GM12878 (cell line): ENCODE measurements at regions not wholly inside any gene's neighbourhood (a gene's known extent, or its start where the extent isn't known, plus 50 kb on each side); places are given as distances from the start of the nearest gene placed in this dataset.

Experiments
- ATAC-seq: fragments of 200-7000 bp; cut with Tn5 transposase; 3 replicates; pipeline ENCODE4 v1.9.1; 2020; ENCODE audit warnings: mild to moderate bottlenecking, moderate library complexity
- BruUV-seq: library from RNA; stranded (reverse); fragments of 400-500 nt; replicated peaks from 2 replicates; lab custom pipeline; 2021; lab: Mats Ljungman, UMichigan
- CTCF ChIA-PET: fragments of 300-600 bp; sonication (Branson Sonifier 250); formaldehyde crosslinking; extraction: SDS; loops from one replicate; lab custom pipeline; 2021; ENCODE audit warnings: inconsistent platforms; lab: Yijun Ruan, JAX
- POLR2A ChIA-PET: fragments of 350-600 bp; formaldehyde crosslinking; extraction: SDS; loops from one replicate; lab custom pipeline; 2021; ENCODE audit warnings: inconsistent platforms; lab: Charles Lee
- RAD21 ChIA-PET: fragments of 300-600 bp; sonication (Branson Sonifier 250); formaldehyde crosslinking; loops from one replicate; lab custom pipeline; 2023; ENCODE audit warnings: antibody characterized with exemption; ENCODE audit not compliant: unreplicated experiment; lab: Charles Lee
- SMC1A ChIA-PET: fragments of 300-600 bp; sonication (Branson Sonifier 250); formaldehyde crosslinking; loops from one replicate; lab custom pipeline; 2023; ENCODE audit not compliant: unreplicated experiment, uncharacterized antibody; lab: Charles Lee
- DNase-seq: peaks from one replicate; pipeline ENCODE4 v3.0.0-alpha.2; 2011; ENCODE audit warnings: low read depth, low spot score
- FAIRE-seq: peaks from 3 replicates; lab custom pipeline; 2011; peaks lifted over from hg19 to GRCh38; lab: Jason Lieb, UNC
- H2AFZ ChIP-seq: 2 replicates; pipeline ENCODE4 v1.6.0; 2011; ENCODE audit warnings: low read depth, low read length, control low read depth; ENCODE audit not compliant: control insufficient read depth
- H3K27ac ChIP-seq: 2 replicates; pipeline ENCODE4 v1.5.1; 2011; ENCODE audit warnings: control low read depth; ENCODE audit not compliant: control insufficient read depth, insufficient read depth
- H3K27me3 ChIP-seq, 2 experiments: replicated peaks in 1 of 2; 2 replicates each; pipeline versions ENCODE4 v1.6.0 to v1.6.1; 2011; ENCODE audit warnings: low read length in 1 of 2; ENCODE audit not compliant: control insufficient read depth in 2 of 2, insufficient read depth in 2 of 2
- H3K36me3 ChIP-seq, 2 experiments: 2 replicates each; pipeline ENCODE4 v1.5.1; 2011; ENCODE audit warnings: low read length in 1 of 2; ENCODE audit not compliant: control insufficient read depth in 2 of 2, insufficient read depth in 2 of 2
- H3K4me1 ChIP-seq: 2 replicates; pipeline ENCODE4 v1.6.1; 2011; ENCODE audit warnings: mild to moderate bottlenecking, low read length, moderate library complexity, mixed read lengths; ENCODE audit not compliant: control insufficient read depth, insufficient read depth
- H3K4me2 ChIP-seq: 2 replicates; pipeline ENCODE4 v1.6.0; 2011; ENCODE audit warnings: control low read depth; ENCODE audit not compliant: control insufficient read depth, insufficient read depth
- H3K4me3 ChIP-seq: fragments of 200-600 bp; sonication (generic); 2 replicates; pipeline ENCODE4 v1.5.1; 2016
- H3K79me2 ChIP-seq: 2 replicates; pipeline ENCODE4 v1.6.0; 2011; ENCODE audit warnings: low read length; ENCODE audit not compliant: control insufficient read depth, insufficient read depth
- H3K9ac ChIP-seq: 2 replicates; pipeline ENCODE4 v1.8.0; 2011; ENCODE audit warnings: low read length, control low read depth, mixed read lengths; ENCODE audit not compliant: control insufficient read depth, insufficient read depth
- H3K9me3 ChIP-seq: replicated peaks from 3 replicates; pipeline ENCODE4 v1.5.1; 2011; ENCODE audit warnings: mild to moderate bottlenecking, low read length; ENCODE audit not compliant: control insufficient read depth, insufficient read depth
- H4K20me1 ChIP-seq: 2 replicates; pipeline ENCODE4 v1.6.0; 2011; ENCODE audit not compliant: control insufficient read depth, insufficient read depth
- ATF7 ChIP-seq: fragments of 450-650 bp; IDR thresholded peaks from 2 replicates; pipeline ENCODE4 v1.6.1; 2016; ENCODE audit warnings: low read depth, mild to moderate bottlenecking
- EED ChIP-seq: sonication (generic); IDR thresholded peaks from 2 replicates; pipeline ENCODE4 v1.6.1; 2016; ENCODE audit warnings: antibody characterized with exemption, low read depth
- IKZF2 ChIP-seq, 2 experiments: fragments of 450-650 bp; IDR thresholded peaks; 2 replicates each; pipeline ENCODE4 v1.6.1; 2017; ENCODE audit warnings: mild to moderate bottlenecking in 2 of 2, moderate library complexity in 2 of 2
- IRF4 ChIP-seq: IDR thresholded peaks from 2 replicates; pipeline ENCODE4 v1.6.1; 2011; ENCODE audit warnings: low read depth, low read length
- MTA2 ChIP-seq: fragments of 450-650 bp; IDR thresholded peaks from 2 replicates; pipeline ENCODE4 v1.6.1; 2016; ENCODE audit warnings: low read depth, mild to moderate bottlenecking, moderate library complexity
- NRF1 ChIP-seq: conservative IDR thresholded peaks from 2 replicates; pipeline ENCODE4 v1.6.1; 2011; ENCODE audit warnings: mild to moderate bottlenecking, low read depth, low read length, improper control_type of control experiment
- POU2F2 ChIP-seq: IDR thresholded peaks from 3 replicates; pipeline ENCODE4 v1.6.1; 2011; ENCODE audit warnings: low read depth, mild to moderate bottlenecking, low read length, borderline replicate concordance
- SIX5 ChIP-seq: IDR thresholded peaks from 2 replicates; pipeline ENCODE4 v1.6.1; 2011; ENCODE audit warnings: mild to moderate bottlenecking, low read depth, low read length, moderate library complexity; ENCODE audit not compliant: severe bottlenecking
- SMARCA5 ChIP-seq: fragments of 450-650 bp; IDR thresholded peaks from 2 replicates; pipeline ENCODE4 v1.6.1; 2017; ENCODE audit warnings: mild to moderate bottlenecking
- WGBS: methylation state at CpG from one replicate; pipeline ENCODE4 v1.1.6; 2016; ENCODE audit warnings: low lambda C conversion rate; ENCODE audit not compliant: insufficient replicate concordance, insufficient coverage; ENCODE audit errors: missing lambda C conversion rate; 5-methylcytosine and 5-hydroxymethylcytosine counted together
- in situ Hi-C: fragments of 300-500 bp; cut with MboI; formaldehyde crosslinking; loops from 9 replicates; pipeline ENCODE4 v1.14.3; 2018; ENCODE audit warnings: mixed read lengths
- intact Hi-C: fragments of 100-400 bp; cut with micrococcal nuclease; formaldehyde crosslinking; loops from one replicate; pipeline ENCODE4 v1.14.2; 2022; ENCODE audit not compliant: unreplicated experiment
- TF ChIP-seq, protein P1 (sequence below): fragments of 450-650 bp; IDR thresholded peaks from 2 replicates; pipeline ENCODE4 v1.6.1; 2016; ENCODE audit warnings: mild to moderate bottlenecking
- TF ChIP-seq, protein P2 (sequence below): fragments of 450-650 bp; IDR thresholded peaks from 2 replicates; pipeline ENCODE4 v1.6.1; 2017; ENCODE audit warnings: borderline replicate concordance
- TF ChIP-seq, protein P3 (sequence below): fragments of 450-650 bp; IDR thresholded peaks from 2 replicates; pipeline ENCODE4 v1.6.1; 2016; ENCODE audit warnings: mild to moderate bottlenecking
- TF ChIP-seq, protein P4 (sequence below): fragments of 450-650 bp; IDR thresholded peaks from 2 replicates; pipeline ENCODE4 v1.6.1; 2018; ENCODE audit warnings: mild to moderate bottlenecking, low read depth, moderate library complexity; ENCODE audit not compliant: partially characterized antibody
- TF ChIP-seq, protein P5 (sequence below): fragments of 450-650 bp; formaldehyde crosslinking; IDR thresholded peaks from 2 replicates; pipeline ENCODE4 v1.4.0; 2020; ENCODE audit warnings: mild to moderate bottlenecking, moderate library complexity

DNA sequence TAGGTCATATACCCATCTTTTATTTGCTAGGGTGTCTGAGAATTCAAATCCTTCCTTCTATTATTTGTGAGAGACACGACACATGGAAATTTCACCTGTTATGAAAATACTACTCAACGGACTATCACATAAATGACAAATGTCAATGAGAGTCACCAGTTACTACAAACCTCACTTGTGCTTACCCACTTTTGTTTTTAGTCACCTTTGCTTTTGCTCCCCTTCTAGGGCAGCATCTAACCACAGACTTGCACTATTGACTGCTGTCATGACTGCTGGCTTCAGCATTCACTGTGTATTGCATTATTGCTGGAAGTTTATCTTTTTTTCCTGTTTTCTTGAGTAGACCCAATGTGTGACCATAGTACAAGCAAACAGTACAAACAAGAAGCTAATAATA lies 1048.0 kb downstream of the PLA2G4A start:
- H3K27ac ChIP-seq: no peak overlapping the region
- FAIRE-seq (no peak), DNase-seq (peak; percentile 15), ATAC-seq (peak; percentile 95)
- no peak overlapping the region for H2AFZ ChIP-seq
- CTCF ChIA-PET: no interaction called here
- SMC1A ChIA-PET: interaction anchor here (1.5 kb wide), 1 partner anchor 44 kb away, joined by 3 read pairs; no protein-coding TSS in a partner anchor
- no peaks in the 10 kb centered on the region for H3K9me3 ChIP-seq
- BruUV-seq: no TSS peak
- no peak overlapping the region for H3K4me2 ChIP-seq
- WGBS: 11% methylated on average over 2 of the region's 2 CpGs
- no peaks in the 10 kb centered on the region for H3K36me3 ChIP-seq
- no peaks in the 10 kb centered on the region for H3K4me1 ChIP-seq
- RAD21 ChIA-PET: no interaction called here
- in situ Hi-C loops: no loop called here
- no peak overlapping the region for H3K9ac ChIP-seq
- intact Hi-C loops: loop anchor here (5.0 kb wide), 1 partner anchor 111 kb away; no protein-coding TSS in a partner anchor
- POLR2A ChIA-PET: no interaction called here
- H3K27me3 ChIP-seq: no peaks in the 10 kb centered on the region
- H3K4me3 ChIP-seq: no peak overlapping the region
- no peaks in the 10 kb centered on the region for H3K79me2 ChIP-seq
- no peaks in the 10 kb centered on the region for H4K20me1 ChIP-seq
- TF ChIP-seq ATF7: peak; percentile 47; the same call in 1 of the 2 replicates
- no peak for TF ChIP-seq SIX5
- TF ChIP-seq, protein P1, sequence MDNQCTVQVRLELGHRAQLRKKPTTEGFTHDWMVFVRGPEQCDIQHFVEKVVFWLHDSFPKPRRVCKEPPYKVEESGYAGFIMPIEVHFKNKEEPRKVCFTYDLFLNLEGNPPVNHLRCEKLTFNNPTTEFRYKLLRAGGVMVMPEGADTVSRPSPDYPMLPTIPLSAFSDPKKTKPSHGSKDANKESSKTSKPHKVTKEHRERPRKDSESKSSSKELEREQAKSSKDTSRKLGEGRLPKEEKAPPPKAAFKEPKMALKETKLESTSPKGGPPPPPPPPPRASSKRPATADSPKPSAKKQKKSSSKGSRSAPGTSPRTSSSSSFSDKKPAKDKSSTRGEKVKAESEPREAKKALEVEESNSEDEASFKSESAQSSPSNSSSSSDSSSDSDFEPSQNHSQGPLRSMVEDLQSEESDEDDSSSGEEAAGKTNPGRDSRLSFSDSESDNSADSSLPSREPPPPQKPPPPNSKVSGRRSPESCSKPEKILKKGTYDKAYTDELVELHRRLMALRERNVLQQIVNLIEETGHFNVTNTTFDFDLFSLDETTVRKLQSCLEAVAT: no peak
- no peak for TF ChIP-seq SMARCA5
- TF ChIP-seq POU2F2: no peak
- TF ChIP-seq MTA2: peak; percentile 50; the same call in 1 of the 2 replicates
- TF ChIP-seq, protein P2, sequence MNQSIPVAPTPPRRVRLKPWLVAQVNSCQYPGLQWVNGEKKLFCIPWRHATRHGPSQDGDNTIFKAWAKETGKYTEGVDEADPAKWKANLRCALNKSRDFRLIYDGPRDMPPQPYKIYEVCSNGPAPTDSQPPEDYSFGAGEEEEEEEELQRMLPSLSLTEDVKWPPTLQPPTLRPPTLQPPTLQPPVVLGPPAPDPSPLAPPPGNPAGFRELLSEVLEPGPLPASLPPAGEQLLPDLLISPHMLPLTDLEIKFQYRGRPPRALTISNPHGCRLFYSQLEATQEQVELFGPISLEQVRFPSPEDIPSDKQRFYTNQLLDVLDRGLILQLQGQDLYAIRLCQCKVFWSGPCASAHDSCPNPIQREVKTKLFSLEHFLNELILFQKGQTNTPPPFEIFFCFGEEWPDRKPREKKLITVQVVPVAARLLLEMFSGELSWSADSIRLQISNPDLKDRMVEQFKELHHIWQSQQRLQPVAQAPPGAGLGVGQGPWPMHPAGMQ: no peak
- TF ChIP-seq, protein P3, sequence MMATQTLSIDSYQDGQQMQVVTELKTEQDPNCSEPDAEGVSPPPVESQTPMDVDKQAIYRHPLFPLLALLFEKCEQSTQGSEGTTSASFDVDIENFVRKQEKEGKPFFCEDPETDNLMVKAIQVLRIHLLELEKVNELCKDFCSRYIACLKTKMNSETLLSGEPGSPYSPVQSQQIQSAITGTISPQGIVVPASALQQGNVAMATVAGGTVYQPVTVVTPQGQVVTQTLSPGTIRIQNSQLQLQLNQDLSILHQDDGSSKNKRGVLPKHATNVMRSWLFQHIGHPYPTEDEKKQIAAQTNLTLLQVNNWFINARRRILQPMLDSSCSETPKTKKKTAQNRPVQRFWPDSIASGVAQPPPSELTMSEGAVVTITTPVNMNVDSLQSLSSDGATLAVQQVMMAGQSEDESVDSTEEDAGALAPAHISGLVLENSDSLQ: no peak
- TF ChIP-seq IRF4: 0 out of 2 replicates have a peak, but pooled peaks have one; percentile 17
- TF ChIP-seq NRF1: no peak
- TF ChIP-seq, protein P4, sequence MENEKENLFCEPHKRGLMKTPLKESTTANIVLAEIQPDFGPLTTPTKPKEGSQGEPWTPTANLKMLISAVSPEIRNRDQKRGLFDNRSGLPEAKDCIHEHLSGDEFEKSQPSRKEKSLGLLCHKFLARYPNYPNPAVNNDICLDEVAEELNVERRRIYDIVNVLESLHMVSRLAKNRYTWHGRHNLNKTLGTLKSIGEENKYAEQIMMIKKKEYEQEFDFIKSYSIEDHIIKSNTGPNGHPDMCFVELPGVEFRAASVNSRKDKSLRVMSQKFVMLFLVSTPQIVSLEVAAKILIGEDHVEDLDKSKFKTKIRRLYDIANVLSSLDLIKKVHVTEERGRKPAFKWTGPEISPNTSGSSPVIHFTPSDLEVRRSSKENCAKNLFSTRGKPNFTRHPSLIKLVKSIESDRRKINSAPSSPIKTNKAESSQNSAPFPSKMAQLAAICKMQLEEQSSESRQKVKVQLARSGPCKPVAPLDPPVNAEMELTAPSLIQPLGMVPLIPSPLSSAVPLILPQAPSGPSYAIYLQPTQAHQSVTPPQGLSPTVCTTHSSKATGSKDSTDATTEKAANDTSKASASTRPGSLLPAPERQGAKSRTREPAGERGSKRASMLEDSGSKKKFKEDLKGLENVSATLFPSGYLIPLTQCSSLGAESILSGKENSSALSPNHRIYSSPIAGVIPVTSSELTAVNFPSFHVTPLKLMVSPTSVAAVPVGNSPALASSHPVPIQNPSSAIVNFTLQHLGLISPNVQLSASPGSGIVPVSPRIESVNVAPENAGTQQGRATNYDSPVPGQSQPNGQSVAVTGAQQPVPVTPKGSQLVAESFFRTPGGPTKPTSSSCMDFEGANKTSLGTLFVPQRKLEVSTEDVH: no peak
- TF ChIP-seq EED: no peak
- TF ChIP-seq, protein P5, sequence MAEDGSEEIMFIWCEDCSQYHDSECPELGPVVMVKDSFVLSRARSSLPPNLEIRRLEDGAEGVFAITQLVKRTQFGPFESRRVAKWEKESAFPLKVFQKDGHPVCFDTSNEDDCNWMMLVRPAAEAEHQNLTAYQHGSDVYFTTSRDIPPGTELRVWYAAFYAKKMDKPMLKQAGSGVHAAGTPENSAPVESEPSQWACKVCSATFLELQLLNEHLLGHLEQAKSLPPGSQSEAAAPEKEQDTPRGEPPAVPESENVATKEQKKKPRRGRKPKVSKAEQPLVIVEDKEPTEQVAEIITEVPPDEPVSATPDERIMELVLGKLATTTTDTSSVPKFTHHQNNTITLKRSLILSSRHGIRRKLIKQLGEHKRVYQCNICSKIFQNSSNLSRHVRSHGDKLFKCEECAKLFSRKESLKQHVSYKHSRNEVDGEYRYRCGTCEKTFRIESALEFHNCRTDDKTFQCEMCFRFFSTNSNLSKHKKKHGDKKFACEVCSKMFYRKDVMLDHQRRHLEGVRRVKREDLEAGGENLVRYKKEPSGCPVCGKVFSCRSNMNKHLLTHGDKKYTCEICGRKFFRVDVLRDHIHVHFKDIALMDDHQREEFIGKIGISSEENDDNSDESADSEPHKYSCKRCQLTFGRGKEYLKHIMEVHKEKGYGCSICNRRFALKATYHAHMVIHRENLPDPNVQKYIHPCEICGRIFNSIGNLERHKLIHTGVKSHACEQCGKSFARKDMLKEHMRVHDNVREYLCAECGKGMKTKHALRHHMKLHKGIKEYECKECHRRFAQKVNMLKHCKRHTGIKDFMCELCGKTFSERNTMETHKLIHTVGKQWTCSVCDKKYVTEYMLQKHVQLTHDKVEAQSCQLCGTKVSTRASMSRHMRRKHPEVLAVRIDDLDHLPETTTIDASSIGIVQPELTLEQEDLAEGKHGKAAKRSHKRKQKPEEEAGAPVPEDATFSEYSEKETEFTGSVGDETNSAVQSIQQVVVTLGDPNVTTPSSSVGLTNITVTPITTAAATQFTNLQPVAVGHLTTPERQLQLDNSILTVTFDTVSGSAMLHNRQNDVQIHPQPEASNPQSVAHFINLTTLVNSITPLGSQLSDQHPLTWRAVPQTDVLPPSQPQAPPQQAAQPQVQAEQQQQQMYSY (CRISPR knock-in tag): no peak
- TF ChIP-seq IKZF2 (IDR thresholded peaks at IDR 0.05): peak in 1 of 2 experiments; percentile 40; a peak in 1 of 4 replicates
